WERI-Rb-1 (cell line): ENCODE measurements at regions not wholly inside any gene's neighbourhood (a gene's known extent, or its start where the extent isn't known, plus 50 kb on each side); places are given as distances from the start of the nearest gene placed in this dataset.

Experiments
- DNase-seq: peaks from one replicate; pipeline ENCODE4 v3.0.0-alpha.2; 2020
- H3K27ac ChIP-seq: fragments of 250-450 bp; sonication (Bioruptor Pico); 2 replicates; pipeline ENCODE4 v1.5.1; 2020; ENCODE audit warnings: mild to moderate bottlenecking, moderate library complexity
- H3K27me3 ChIP-seq: fragments of 250-450 bp; sonication (Bioruptor Pico); 2 replicates; pipeline ENCODE4 v1.5.1; 2021; ENCODE audit warnings: mild to moderate bottlenecking, low read depth, moderate library complexity; ENCODE audit not compliant: insufficient read depth, severe bottlenecking
- H3K36me3 ChIP-seq: fragments of 250-450 bp; sonication (Bioruptor Pico); 2 replicates; pipeline ENCODE4 v1.5.1; 2020; ENCODE audit warnings: mild to moderate bottlenecking, moderate library complexity
- H3K4me3 ChIP-seq: 2 replicates; pipeline ENCODE4 v1.5.1; 2011; ENCODE audit warnings: low read depth, mild to moderate bottlenecking, control low read depth, low read length
- H3K9me3 ChIP-seq: fragments of 250-450 bp; sonication (Bioruptor Pico); 2 replicates; pipeline ENCODE4 v1.5.1; 2021; ENCODE audit warnings: mild to moderate bottlenecking, moderate library complexity; ENCODE audit not compliant: severe bottlenecking
- CTCF ChIP-seq: IDR thresholded peaks from 2 replicates; pipeline ENCODE4 v1.5.1; 2011; ENCODE audit warnings: low read depth, mild to moderate bottlenecking, control low read depth, inconsistent platforms, low read length

GRCh38 chr6:150667359-150667758 lies 67.7 kb downstream of the PLEKHG1 start:
- Histone ChIP-seq H3K27me3 (no peaks in the 10 kb centered on the region), H3K4me3 (no peak overlapping the region), H3K9me3 (no peaks in the 10 kb centered on the region), H3K27ac (no peak overlapping the region), H3K36me3 (no peaks in the 10 kb centered on the region)
- DNase-seq, result no peak
- no peak for TF ChIP-seq CTCF

DNA sequence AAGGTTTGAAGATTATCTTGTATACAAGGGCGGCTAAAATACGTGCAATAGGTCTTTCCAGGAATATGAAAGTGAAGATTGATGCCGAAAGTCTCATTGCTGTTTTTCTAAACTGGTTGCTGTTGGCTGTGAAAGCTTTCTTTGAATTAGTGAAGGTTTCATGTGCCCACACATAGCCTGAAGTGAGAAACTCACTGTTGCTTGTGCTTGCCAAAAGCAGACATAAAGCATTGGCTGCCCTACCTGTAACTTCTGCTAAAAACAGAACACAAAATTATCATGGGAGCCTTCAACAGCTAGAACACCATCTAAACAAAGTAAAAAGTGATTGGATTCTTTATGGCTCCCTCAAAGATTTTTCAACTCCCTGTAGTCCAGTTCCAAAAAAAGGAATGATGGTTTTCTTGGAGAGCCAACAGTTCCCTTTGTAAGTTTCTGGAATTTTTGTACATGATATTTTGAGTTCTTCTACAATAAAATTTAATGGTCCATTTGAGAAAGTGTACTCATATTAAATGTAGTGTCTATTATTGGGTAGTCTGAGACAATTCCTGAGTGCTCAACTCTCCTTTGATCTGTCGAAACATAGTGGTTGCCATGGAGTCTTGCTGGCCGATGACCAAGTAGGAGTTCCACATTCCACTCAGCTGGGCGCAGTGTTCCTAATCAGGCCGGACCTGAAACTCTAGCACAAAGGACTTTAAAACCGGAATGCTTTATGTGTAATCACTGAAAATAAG lies 68.5 kb downstream of the PLEKHG1 start:
- Histone ChIP-seq H3K9me3 (no peaks in the 10 kb centered on the region), H3K36me3 (no peaks in the 10 kb centered on the region), H3K27ac (no peak overlapping the region), H3K27me3 (no peaks in the 10 kb centered on the region), H3K4me3 (no peak overlapping the region)
- no peak for TF ChIP-seq CTCF
- no peak for DNase-seq

DNA sequence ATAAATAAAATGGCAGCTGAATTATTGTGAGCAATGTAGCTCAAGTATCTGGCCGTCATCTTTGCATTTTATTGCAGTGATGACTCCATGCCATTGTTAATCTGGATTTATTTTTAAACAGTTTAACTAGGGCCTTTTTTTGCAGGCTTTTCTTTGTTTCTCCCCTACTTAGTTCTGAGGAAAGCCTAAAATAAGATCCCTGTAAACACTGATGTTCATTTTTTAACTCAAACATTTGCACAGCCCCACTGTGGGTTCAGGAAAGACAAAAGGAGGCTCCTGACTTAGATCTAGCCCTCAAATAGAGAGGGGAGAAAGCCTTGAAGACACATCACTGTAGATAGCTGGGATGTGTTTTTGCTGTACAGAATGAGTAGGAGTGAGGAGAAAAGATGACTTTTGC lies 69.2 kb downstream of the PLEKHG1 start:
- DNase-seq, result no peak
- TF ChIP-seq CTCF, result no peak
- H3K9me3 ChIP-seq, result no peaks in the 10 kb centered on the region
- H3K36me3 ChIP-seq, result no peaks in the 10 kb centered on the region
- no peak overlapping the region for H3K4me3 ChIP-seq
- no peaks in the 10 kb centered on the region for H3K27me3 ChIP-seq
- no peak overlapping the region for H3K27ac ChIP-seq

DNA sequence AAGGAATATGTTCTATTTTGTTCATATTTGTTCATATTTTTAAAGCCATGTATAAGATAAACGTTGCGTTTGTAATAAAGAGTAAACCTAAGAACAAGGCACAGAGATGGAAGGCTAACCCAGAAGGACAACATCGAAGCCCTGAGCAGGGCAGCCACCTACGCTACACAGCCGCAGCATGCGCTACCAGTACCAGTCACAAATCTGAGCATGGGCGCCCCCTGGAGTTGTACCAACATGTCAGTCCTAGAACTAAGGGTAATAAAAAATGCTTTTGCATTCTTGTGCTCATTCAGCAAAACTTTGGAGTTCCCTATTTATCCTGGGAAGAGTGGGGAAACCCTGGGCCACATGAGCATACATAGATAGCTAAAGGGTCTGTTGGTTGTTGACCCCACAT lies 70.6 kb downstream of the PLEKHG1 start:
- H3K36me3 ChIP-seq, result no peaks in the 10 kb centered on the region
- no peak for TF ChIP-seq CTCF

DNA sequence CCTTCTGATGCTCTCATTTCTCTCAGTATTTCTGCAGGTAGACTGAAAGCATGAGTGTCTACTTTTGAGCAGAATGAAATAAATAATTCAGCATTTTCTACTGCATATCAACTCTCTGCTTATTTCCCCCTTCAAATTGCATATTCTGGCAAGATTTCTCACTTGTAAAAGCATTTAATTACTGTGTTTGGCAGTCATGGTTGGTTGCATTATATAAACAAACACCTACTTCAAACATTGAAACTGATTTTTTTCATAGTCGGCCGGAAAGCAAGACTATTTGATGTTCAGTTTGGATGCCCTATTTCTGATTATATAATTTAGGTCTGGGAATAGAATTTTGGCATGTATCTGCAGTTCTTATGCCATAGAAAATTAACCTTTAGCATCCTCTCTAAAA lies 73.1 kb downstream of the PLEKHG1 start:
- no peaks in the 10 kb centered on the region for H3K36me3 ChIP-seq
- TF ChIP-seq CTCF, result no peak
- DNase-seq, result no peak
- H3K27ac ChIP-seq, result no peak overlapping the region
- no peak overlapping the region for H3K4me3 ChIP-seq
- peaks cover 3% of the 10 kb centered on the region for H3K27me3 ChIP-seq
- no peaks in the 10 kb centered on the region for H3K9me3 ChIP-seq

More for the DNA sequence above, 70.6 kb downstream of the PLEKHG1 start:
- H3K9me3 ChIP-seq, result no peaks in the 10 kb centered on the region
- no peak for DNase-seq
- H3K4me3 ChIP-seq, result no peak overlapping the region
- no peaks in the 10 kb centered on the region for H3K27me3 ChIP-seq
- H3K27ac ChIP-seq, result no peak overlapping the region
